ENCODE measurements at regions not wholly inside any gene's neighbourhood (a gene's known extent, or its start where the extent isn't known, plus 50 kb on each side); places are given as distances from the start of the nearest gene placed in this dataset.
"Not testable (repeated sequence)": the region's sequence is repeated elsewhere in the genome, so short reads cannot be mapped to it uniquely, and the experiment has no call there.

DNA sequence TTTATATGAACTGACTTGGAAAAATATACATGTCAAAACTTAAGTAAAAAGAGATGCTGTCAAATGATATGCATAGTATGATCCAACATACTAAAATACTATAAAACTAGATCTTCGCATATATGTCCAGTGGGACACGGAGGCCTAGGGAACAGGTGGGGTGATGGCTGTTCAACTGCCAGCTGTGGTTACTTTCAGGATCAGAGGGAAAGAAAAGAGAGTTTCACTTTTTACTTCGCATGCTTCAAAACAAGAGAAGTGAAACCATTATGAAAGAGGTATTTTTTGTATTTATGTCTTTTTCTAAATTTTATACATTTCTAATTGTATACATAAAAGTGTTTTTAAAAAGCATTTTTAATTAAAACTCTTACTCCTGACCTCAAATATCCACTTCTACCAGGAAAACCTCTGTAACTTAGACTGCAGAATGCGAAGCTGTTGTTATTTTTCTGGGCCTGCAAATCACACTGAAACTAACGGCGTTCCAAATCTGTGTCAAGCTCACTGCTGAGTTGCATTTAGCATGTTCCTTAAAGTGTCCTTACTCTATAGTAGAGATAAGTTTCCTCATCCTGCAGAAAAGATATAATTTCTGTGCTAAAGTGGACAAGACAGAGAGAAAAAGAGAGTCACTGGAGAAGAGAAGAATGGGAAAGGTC, 97.8 kb upstream of the SLC35G4 start:
- no peak for DNase-seq (ENCODE audit: low spot score)

GRCh38 chr18:11506856-11507255, 102.5 kb upstream of the SLC35G4 start:
- DNase-seq (ENCODE audit: low spot score): no peak

GRCh38 chr18:11505993-11506392, 103.4 kb upstream of the SLC35G4 start:
- no peak for DNase-seq (ENCODE audit: low spot score)

DNA sequence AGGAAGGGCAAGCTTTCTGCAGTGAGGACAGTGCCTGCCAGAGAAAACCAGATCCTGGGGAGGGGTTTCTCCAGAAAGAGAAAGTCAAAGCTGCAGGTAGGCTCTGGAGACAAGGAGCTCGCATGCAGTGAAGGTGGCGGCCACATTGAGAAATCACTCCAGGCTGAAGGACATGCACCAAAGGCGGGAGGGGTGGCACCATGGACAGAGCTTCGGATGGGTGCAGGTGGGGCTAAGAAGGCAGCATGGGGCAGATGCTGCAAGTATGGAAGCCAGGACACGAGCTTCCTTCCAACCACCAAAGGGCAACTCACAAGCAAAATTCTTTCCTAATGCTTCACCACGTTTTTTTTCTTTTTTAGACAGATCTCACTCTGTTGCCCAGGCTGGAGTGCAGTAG, 104.4 kb upstream of the SLC35G4 start:
- no peak for DNase-seq (ENCODE audit: low spot score)

DNA sequence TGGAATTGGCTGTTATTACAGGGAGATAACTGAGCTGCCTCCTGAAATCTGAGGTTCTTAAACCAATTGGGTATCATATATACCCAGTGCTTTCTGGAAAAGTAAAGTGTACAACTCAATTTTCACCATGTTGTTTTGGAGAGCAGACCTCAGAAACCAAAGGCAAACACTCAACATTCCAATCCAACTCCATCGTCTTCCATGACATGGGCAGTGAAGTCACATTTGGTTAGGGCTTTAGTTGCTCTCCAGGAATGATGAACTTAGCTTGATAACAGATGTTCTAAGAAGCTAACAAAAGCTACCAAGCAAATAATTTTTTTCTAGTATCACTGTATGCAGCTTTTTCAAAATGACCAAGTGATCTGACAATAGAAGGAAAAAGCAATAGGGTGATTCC, 107.0 kb upstream of the SLC35G4 start:
- DNase-seq (ENCODE audit: low spot score): no peak

DNA sequence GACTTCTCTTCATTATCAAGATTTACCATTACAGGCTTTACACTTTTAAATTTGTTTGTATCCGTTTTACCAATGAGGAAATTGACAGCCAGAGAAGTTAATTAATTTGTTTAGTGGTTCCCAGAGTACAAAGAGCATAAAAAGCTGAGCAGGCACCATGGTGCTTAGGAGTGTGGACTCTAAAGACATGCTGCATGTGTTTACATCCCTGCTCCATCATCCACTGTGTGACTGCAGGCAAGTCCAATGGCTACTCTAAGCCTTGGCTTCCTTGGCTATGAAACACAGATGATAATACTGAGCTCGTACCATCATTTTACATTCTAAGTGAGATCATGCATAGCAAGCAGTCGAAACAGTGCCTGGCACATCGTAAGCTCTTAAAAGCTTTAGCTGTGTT, 108.0 kb upstream of the SLC35G4 start:
- no peak for DNase-seq (ENCODE audit: low spot score)

GRCh38 chr18:11500153-11501122, 109.0 kb upstream of the SLC35G4 start:
- no peak for DNase-seq (ENCODE audit: low spot score)

DNA sequence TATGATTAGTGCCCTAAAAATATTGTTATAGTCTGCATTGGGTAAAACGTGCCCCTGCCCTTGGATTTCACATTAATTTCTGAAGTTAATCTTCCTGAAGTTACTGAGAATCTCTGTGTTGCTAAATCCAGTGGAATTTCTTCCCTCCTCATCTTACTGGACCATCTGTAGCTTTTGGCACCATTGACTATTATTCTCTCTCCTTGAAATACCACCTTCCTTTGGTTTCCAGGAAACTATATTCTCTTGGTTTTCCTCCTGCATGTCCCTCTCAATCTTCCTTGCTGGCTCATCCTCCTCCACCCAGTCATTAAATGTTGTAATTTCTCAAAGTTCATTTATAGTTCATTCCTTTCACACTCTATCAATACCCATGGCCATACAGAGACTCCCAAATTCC, 110.6 kb upstream of the SLC35G4 start:
- no peak for DNase-seq (ENCODE audit: low spot score)

GRCh38 chr18:11497585-11497984, 111.8 kb upstream of the SLC35G4 start:
- no peak for DNase-seq (ENCODE audit: low spot score)

DNA sequence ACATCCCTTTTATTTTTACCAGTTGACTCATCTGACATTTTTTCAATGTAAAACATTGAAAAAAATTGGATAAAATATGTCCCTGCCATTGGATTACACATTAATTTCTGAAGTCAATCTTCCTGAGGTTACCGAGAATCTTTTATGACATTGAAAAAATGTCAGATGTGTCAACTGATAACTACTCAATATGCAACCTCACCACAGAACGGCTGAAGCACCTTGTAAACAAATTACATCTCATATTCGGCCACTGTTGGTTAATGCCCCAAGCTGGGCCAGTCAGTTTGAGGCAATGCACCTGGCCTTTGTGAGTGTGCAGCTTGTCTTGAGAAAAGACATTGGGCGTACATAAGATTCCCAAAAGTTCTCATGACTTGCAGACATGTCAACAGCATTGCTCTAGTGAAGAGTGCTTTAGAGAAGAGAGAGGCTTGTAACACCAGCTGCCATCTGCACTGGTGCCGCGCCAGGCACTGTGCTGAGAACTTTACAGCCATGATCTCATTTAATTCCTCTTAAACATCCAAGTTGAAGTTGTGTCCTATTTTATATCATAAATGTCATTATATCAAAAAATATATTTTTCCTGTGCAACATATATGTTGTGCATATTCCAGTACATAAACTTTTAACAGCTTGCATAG, 112.7 kb upstream of the SLC35G4 start:
- no peak for DNase-seq (ENCODE audit: low spot score)

DNA sequence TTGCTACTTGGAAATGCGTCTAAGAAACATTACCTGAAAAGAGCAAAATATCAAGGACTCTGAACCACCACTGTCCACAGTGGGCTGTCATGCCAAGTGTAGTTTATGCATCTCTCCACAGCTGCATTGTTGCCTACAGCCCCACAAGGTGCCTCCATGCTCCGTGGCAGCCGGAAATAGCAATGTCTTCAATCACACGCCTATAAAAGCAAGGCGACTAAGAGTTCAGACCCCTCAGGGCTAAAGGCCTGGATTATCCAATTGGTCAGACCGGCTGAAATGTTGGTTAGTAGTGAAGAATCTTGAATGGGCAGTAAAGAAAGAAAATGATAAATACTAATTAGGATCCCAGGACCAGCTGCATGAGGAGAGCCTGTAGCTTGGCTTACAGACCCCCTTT, 114.0 kb upstream of the SLC35G4 start:
- no peak for DNase-seq (ENCODE audit: low spot score)

GRCh38 chr18:11494107-11494506, 115.3 kb upstream of the SLC35G4 start:
- DNase-seq (ENCODE audit: low spot score): no peak

- no peak for DNase-seq (ENCODE audit: low spot score)
These were observed 120.0 kb upstream of the SLC35G4 start for GRCh38 chr18:11489266-11489899.

DNA sequence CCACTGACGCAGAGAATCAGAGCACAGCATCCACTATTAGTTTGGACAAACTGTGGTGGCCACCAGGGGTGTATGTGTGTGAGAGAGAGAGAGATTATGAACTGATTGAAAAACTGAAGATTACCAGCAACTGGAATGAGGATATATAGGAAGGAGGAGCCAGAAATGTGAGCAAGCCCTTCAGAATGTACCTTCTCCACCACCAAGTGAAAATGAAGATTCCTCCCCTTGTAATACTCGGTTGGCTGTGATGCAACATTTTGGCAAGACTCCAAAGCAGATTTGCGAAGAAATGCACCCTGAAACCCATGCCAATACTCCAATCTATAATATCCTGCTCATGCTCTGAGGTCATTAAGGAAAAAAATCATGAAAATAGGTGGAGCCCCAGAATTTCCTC, 121.2 kb upstream of the SLC35G4 start:
- DNase-seq (ENCODE audit: low spot score): no peak

- DNase-seq (ENCODE audit: low spot score): no peak
These were observed 122.0 kb upstream of the SLC35G4 start for GRCh38 chr18:11487390-11487789.

DNA sequence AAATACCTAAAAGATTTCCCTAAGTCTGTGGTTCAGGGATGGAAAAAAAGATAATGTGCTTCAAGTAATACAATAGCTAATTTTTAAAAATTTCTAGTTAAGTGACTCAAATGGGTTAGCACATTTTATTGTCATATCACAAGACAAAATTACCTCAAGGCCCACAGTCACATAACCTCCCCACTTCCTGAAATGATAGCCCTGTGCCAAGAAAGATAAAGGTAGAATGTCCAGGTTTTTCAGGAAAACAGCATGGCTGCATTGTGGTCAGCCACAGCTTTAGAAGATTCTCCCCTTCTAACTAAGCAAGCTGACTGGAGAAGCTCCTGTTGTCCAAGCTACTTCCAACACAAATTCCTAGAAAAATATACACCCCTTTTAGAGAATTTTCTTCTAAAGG, 127.1 kb upstream of the SLC35G4 start:
- DNase-seq (ENCODE audit: low spot score): no peak

DNA sequence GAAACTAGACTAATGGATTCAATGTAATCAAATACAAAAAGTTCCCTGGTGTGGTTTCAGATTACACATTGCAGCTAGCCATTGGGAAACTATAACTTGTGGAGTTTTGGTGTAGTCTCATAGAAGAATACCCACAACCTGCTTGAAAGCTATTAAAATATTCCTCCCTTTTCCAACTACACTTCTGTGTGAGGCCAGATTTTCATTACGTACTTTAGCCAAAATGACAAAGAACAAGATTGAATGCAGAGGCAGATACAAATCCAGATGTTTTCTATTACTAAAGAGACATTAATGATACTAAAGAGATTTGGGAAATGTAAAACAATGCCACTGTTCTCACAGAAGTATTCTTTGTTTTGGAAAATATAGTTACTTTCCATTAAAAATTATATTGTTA, 128.7 kb upstream of the SLC35G4 start:
- DNase-seq (ENCODE audit: low spot score): no peak

- not testable (repeated sequence) for DNase-seq (ENCODE audit: low spot score)
These were observed 130.4 kb upstream of the SLC35G4 start for GRCh38 chr18:11479031-11479430.

DNA sequence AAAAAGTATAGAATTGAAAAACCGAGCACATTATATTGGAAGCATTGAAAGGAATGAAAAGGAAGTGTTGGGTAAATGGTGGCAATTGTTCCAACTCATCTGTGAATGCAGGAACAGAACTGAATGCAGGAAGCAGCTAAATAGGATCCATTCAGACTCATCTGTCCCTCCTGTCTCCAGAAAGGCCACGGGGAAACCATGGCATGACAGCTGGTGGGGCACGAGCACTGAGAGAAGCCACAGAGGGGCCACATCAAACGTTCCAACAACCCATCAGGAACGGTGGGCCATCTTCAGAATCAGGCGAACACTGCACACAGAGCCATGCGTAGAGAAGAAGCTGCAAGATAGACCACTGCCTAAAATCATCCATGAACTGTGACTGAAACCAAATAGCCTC, 138.5 kb upstream of the SLC35G4 start:
- DNase-seq (ENCODE audit: low spot score): no peak

DNA sequence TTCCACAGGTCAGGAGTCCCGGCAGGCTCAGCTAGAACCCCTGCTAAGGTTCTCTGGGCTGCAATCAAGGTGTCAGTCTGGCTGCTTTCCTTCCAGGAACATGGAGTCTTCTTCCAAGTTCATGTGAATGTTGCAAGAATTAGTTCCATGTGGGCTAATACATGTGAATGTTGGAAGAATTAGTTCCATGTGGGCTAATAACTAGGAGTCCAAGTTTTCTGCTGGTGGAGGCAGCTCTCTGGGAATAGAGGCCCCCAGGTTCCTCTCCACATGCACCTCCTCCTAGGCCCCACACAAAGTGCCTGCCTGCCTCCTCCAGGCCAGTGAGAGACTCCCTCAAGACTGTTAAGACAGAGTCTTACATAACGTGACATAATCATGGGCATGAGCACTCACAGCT, 140.8 kb upstream of the SLC35G4 start:
- DNase-seq (ENCODE audit: low spot score): no peak

DNA sequence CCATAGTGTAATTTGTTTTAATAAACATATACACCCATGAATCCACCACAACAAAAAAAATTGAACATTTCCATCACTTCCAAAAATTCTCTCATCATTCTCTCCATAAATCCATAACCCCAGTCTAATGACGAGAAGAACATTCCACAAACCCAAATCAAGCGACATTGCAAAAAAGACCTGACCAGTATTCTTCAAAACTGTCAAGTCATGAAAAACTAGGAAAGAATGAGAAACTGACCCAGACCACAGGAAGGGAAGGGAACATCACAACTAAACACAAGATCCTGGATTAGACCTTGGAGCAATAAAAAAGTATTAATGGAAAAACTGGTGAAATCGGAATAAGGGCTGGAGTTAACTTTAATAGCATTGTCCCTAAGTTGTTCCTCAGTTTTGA, 141.3 kb upstream of the SLC35G4 start:
- DNase-seq (ENCODE audit: low spot score): no peak

- no peak for DNase-seq (ENCODE audit: low spot score)
These were observed 141.8 kb upstream of the SLC35G4 start for GRCh38 chr18:11467611-11468010.

- no peak for DNase-seq (ENCODE audit: low spot score)
These were observed 145.3 kb upstream of the SLC35G4 start for GRCh38 chr18:11464129-11464528.

Measured in CD4-positive, alpha-beta T cell treated with Interleukin-2 at 100 ng/mL for 4 hours (primary cell).